Fibroblast of skin of left quadriceps (primary cell): ENCODE measurements at regions not wholly inside any gene's neighbourhood (a gene's known extent, or its start where the extent isn't known, plus 50 kb on each side); places are given as distances from the start of the nearest gene placed in this dataset.

Source experiments
- DNase-seq, 2 experiments: peaks; one replicate each; pipeline ENCODE4 v3.0.0-alpha.2; 2013; ENCODE audit warnings: low read depth in 2 of 2

- DNase-seq: no peak
These were observed 229.6 kb upstream of the STARD13 start for GRCh38 chr13:33515146-33515545.

- DNase-seq: no peak
These were observed 232.9 kb upstream of the STARD13 start for GRCh38 chr13:33518452-33518851.

GRCh38 chr13:33519561-33520467 lies 234.3 kb upstream of the STARD13 start:
- peak; percentile 80 to 86 for DNase-seq

- DNase-seq: no peak
These were observed 234.9 kb upstream of the STARD13 start for GRCh38 chr13:33520468-33520839.

GRCh38 chr13:33524086-33524485 lies 238.5 kb upstream of the STARD13 start:
- peak; percentile 85 to 86 for DNase-seq

- DNase-seq: no peak
These were observed 240.2 kb upstream of the STARD13 start for GRCh38 chr13:33525763-33526162.

- DNase-seq: no peak
These were observed 241.2 kb upstream of the STARD13 start for GRCh38 chr13:33526718-33527117.

- no peak for DNase-seq
These were observed 243.3 kb upstream of the STARD13 start for GRCh38 chr13:33528896-33529295.

- DNase-seq: no peak
These were observed 245.9 kb upstream of the STARD13 start for GRCh38 chr13:33531484-33531883.

- no peak for DNase-seq
These were observed 249.5 kb upstream of the STARD13 start for GRCh38 chr13:33535061-33535460.

GRCh38 chr13:33536601-33537000 lies 251.0 kb upstream of the STARD13 start:
- DNase-seq: no peak

GRCh38 chr13:33537026-33537425 lies 251.5 kb upstream of the STARD13 start:
- no peak for DNase-seq

GRCh38 chr13:33537676-33538075 lies 252.1 kb upstream of the STARD13 start:
- DNase-seq: no peak

- DNase-seq: no peak
These were observed 255.9 kb upstream of the STARD13 start for GRCh38 chr13:33541456-33541855.

GRCh38 chr13:33541962-33542308 lies 256.4 kb upstream of the STARD13 start:
- no peak for DNase-seq

- peak; percentile 99 for DNase-seq
These were observed 256.9 kb upstream of the STARD13 start for GRCh38 chr13:33542309-33543088.

GRCh38 chr13:33543089-33543459 lies 257.5 kb upstream of the STARD13 start:
- DNase-seq: no peak

GRCh38 chr13:33543631-33544265 lies 258.2 kb upstream of the STARD13 start:
- DNase-seq: no peak

- DNase-seq: no peak
These were observed 258.8 kb upstream of the STARD13 start for GRCh38 chr13:33544308-33544707.

GRCh38 chr13:33545492-33545891 lies 259.9 kb upstream of the STARD13 start:
- no peak for DNase-seq

- no peak for DNase-seq
These were observed 261.5 kb upstream of the STARD13 start for GRCh38 chr13:33547035-33547434.

- no peak for DNase-seq
These were observed 262.5 kb upstream of the STARD13 start for GRCh38 chr13:33548069-33548468.

GRCh38 chr13:33550276-33550675 lies 264.7 kb upstream of the STARD13 start:
- no peak for DNase-seq
